GM12891 (cell line): ENCODE measurements at regions not wholly inside any gene's neighbourhood (a gene's known extent, or its start where the extent isn't known, plus 50 kb on each side); places are given as distances from the start of the nearest gene placed in this dataset.

Experiments
- POLR2A ChIP-seq: IDR thresholded peaks from 2 replicates; pipeline ENCODE4 v1.6.1; 2011; ENCODE audit warnings: low read depth, low read length, control low read depth
- POLR2AphosphoS5 ChIP-seq: IDR thresholded peaks from 2 replicates; pipeline ENCODE4 v1.6.1; 2011; ENCODE audit warnings: low read depth, low read length, control low read depth
- TAF1 ChIP-seq: IDR thresholded peaks from 2 replicates; pipeline ENCODE4 v1.6.1; 2011; ENCODE audit warnings: low read depth, low read length, control low read depth

DNA sequence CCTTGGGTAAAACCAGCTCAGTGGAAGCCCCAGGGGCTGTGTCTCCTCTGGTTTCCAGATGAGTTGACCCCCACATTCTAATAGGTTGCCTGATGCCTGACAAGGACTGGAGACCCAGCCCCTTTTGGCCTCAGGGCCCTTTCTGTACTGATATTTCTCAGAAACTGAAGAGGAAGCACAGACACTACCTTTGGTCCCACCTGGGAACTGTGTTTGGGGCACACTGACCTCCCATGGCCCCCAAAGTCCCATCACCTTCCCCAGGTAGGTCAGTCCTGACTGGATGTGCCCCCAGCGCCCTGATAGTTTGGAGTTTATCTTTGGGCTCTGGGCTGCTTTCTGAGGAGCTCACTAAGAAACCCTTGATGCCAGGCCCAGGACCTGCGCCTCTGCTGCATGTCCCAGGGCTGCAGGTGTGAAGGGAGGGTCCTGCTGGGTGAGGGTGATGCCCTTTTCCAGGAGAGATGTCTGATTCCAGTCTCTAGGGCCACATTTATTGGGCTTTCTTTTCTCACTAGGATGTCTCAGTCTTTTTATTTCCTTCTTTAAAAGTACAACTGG lies 106.7 kb downstream of the GGTLC2 start:
- no peak for TF ChIP-seq POLR2AphosphoS5
- no peak for TF ChIP-seq POLR2A
- TF ChIP-seq TAF1 = no peak
